Astrocyte (in vitro differentiated cells and primary cell): ENCODE measurements at regions not wholly inside any gene's neighbourhood (a gene's known extent, or its start where the extent isn't known, plus 50 kb on each side); places are given as distances from the start of the nearest gene placed in this dataset.

Experiments used
- DNase-seq: peaks from one replicate; pipeline ENCODE4 v3.0.0-alpha.2; 2010; ENCODE audit warnings: low read depth
- FAIRE-seq: peaks from 2 replicates; lab custom pipeline; 2011; peaks lifted over from hg19 to GRCh38; lab: Jason Lieb, UNC
- H2AFZ ChIP-seq: 2 replicates; pipeline ENCODE4 v1.6.0; 2012; ENCODE audit warnings: low read depth, low read length, inconsistent platforms
- H3K27ac ChIP-seq: 2 replicates; pipeline ENCODE4 v1.5.1; 2011; ENCODE audit warnings: low read depth, low read length, inconsistent platforms
- H3K27me3 ChIP-seq: 2 replicates; pipeline ENCODE4 v1.6.0; 2011; ENCODE audit warnings: low read length, inconsistent platforms; ENCODE audit not compliant: insufficient read depth
- H3K36me3 ChIP-seq: 2 replicates; pipeline ENCODE4 v1.5.1; 2011; ENCODE audit warnings: low read length, inconsistent platforms; ENCODE audit not compliant: insufficient read depth
- H3K4me1 ChIP-seq: 2 replicates; pipeline ENCODE4 v1.5.1; 2011; ENCODE audit warnings: low read length, inconsistent platforms; ENCODE audit not compliant: insufficient read depth
- H3K4me2 ChIP-seq: 2 replicates; pipeline ENCODE4 v1.6.0; 2012; ENCODE audit warnings: low read length, inconsistent platforms
- H3K4me3 ChIP-seq: 2 replicates; pipeline ENCODE4 v1.5.1; 2011; ENCODE audit warnings: low read depth, mild to moderate bottlenecking, low read length, inconsistent platforms; ENCODE audit not compliant: insufficient read depth
- H3K79me2 ChIP-seq: 2 replicates; pipeline ENCODE4 v1.6.0; 2012; ENCODE audit warnings: mild to moderate bottlenecking, low read length, inconsistent platforms; ENCODE audit not compliant: insufficient read depth
- H3K9ac ChIP-seq: 2 replicates; pipeline ENCODE4 v1.6.0; 2012; ENCODE audit warnings: mild to moderate bottlenecking, low read length, inconsistent platforms
- H3K9me3 ChIP-seq: 2 replicates; pipeline ENCODE4 v1.5.1; 2012; ENCODE audit warnings: low read depth, mild to moderate bottlenecking, low read length, inconsistent platforms; ENCODE audit not compliant: insufficient read depth
- H4K20me1 ChIP-seq: 2 replicates; pipeline ENCODE4 v1.6.0; 2012; ENCODE audit warnings: low read length, inconsistent platforms; ENCODE audit not compliant: insufficient read depth
- H3K27ac Mint-ChIP-seq: one replicate; pipeline ENCODE4 v1.8.0; 2021; ENCODE audit warnings: mild to moderate bottlenecking, mixed read lengths; ENCODE audit not compliant: unreplicated experiment
- H3K27me3 Mint-ChIP-seq: one replicate; pipeline ENCODE4 v1.8.0; 2021; ENCODE audit warnings: low read depth, mixed read lengths; ENCODE audit not compliant: unreplicated experiment
- H3K36me3 Mint-ChIP-seq: one replicate; pipeline ENCODE4 v1.8.0; 2021; ENCODE audit warnings: low read depth, mixed read lengths; ENCODE audit not compliant: unreplicated experiment
- H3K4me1 Mint-ChIP-seq: one replicate; pipeline ENCODE4 v1.8.0; 2021; ENCODE audit warnings: low read depth, mixed read lengths; ENCODE audit not compliant: unreplicated experiment
- H3K4me3 Mint-ChIP-seq: one replicate; pipeline ENCODE4 v1.8.0; 2021; ENCODE audit warnings: mild to moderate bottlenecking, moderate library complexity, mixed read lengths; ENCODE audit not compliant: unreplicated experiment
- H3K9me3 Mint-ChIP-seq: one replicate; pipeline ENCODE4 v1.8.0; 2021; ENCODE audit warnings: mild to moderate bottlenecking, mixed read lengths; ENCODE audit not compliant: unreplicated experiment
- CTCF ChIP-seq: IDR thresholded peaks from 2 replicates; pipeline ENCODE4 v1.5.1; 2011; ENCODE audit warnings: low read depth, mild to moderate bottlenecking, inconsistent platforms, low read length, moderate library complexity; ENCODE audit not compliant: insufficient read depth
- EZH2 ChIP-seq: IDR thresholded peaks from 2 replicates; pipeline ENCODE4 v1.6.1; 2012; ENCODE audit warnings: mild to moderate bottlenecking, low read length, inconsistent platforms; ENCODE audit not compliant: insufficient read depth

DNA sequence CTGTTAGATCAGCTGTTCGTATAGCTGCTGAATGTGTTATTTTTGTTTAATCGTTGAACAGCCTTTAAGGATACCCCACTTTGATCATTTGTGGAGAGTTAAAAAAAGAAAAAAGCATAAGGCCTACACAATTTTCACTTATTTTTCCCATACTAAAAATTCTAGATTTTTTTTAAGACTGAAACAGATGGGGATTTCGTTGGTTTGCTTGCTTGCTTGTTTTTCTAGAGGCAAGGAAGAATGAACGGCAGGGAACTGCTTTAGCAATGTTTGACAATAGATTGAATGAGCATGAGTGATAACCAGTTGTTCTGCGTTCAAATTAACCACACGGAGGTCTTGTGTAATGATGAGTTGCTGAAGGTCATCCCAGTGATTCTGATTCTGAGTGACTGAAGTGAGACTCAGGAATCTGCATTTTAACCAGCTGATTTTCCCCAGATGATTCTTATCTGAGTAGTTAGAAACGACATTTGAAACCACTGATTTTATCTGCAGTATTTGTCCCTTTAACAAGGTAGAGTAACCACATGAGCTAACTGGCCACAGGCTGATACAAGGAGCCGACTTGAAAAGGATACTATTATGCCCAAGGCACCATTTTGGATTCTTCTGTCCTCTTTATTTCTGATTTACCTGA is 85.9 kb downstream of the GPR37 start:
- Histone ChIP-seq H3K36me3 (no peaks in the 10 kb centered on the region), H3K79me2 (no peaks in the 10 kb centered on the region), H3K4me2 (no peak overlapping the region), H3K27me3 (no peaks in the 10 kb centered on the region), H2AFZ (no peak overlapping the region), H4K20me1 (no peaks in the 10 kb centered on the region), H3K4me3 (no peak overlapping the region), H3K9me3 (no peaks in the 10 kb centered on the region), H3K4me1 (no peaks in the 10 kb centered on the region), H3K9ac (no peak overlapping the region), H3K27ac (no peak overlapping the region)
- TF ChIP-seq EZH2 (no peak), CTCF (no peak)
- DNase-seq (no peak), FAIRE-seq (no peak)
- Mint-ChIP-seq H3K27me3 (no peaks in the 10 kb centered on the region), H3K9me3 (no peaks in the 10 kb centered on the region), H3K4me1 (no peaks in the 10 kb centered on the region), H3K36me3 (no peaks in the 10 kb centered on the region), H3K27ac (no peak overlapping the region), H3K4me3 (no peak overlapping the region)

GRCh38 chr7:124679146-124679545 is 86.4 kb downstream of the GPR37 start:
- Mint-ChIP-seq H3K36me3 (no peaks in the 10 kb centered on the region), H3K27ac (no peak overlapping the region), H3K4me1 (no peaks in the 10 kb centered on the region), H3K9me3 (no peaks in the 10 kb centered on the region), H3K4me3 (no peak overlapping the region), H3K27me3 (no peaks in the 10 kb centered on the region)
- Histone ChIP-seq H3K4me1 (no peaks in the 10 kb centered on the region), H3K27me3 (no peaks in the 10 kb centered on the region), H3K79me2 (no peaks in the 10 kb centered on the region), H3K36me3 (no peaks in the 10 kb centered on the region), H3K4me3 (no peak overlapping the region), H3K9me3 (no peaks in the 10 kb centered on the region), H3K4me2 (no peak overlapping the region), H3K27ac (no peak overlapping the region), H3K9ac (no peak overlapping the region), H4K20me1 (no peaks in the 10 kb centered on the region), H2AFZ (no peak overlapping the region)
- FAIRE-seq (no peak), DNase-seq (no peak)
- no peak for TF ChIP-seq CTCF
- no peak for TF ChIP-seq EZH2

DNA sequence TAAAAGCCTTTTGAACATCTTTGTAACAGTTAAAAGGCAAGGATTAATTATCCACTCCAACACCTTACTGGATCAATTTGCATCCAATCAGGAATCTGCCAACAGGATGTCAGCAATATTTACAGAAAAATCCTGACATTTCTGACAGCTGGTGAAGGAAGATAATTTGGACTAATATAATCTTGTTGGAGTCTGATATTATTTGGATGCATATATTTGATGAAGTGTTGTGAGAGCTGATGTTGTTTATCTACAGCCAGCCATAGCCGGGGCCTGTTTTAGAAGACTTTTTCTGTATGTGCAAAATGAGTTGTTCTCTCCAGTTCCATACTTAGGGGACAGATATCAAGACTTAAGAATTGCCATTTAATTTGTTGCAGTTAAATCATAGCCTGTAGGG is 91.1 kb downstream of the GPR37 start:
- H3K27me3 Mint-ChIP-seq = no peaks in the 10 kb centered on the region
- H3K27ac Mint-ChIP-seq = no peak overlapping the region
- DNase-seq (no peak), FAIRE-seq (no peak)
- Histone ChIP-seq H3K79me2 (no peaks in the 10 kb centered on the region), H2AFZ (no peak overlapping the region), H3K4me2 (no peak overlapping the region), H3K4me3 (no peak overlapping the region), H3K27ac (no peak overlapping the region), H3K4me1 (no peaks in the 10 kb centered on the region), H3K27me3 (no peaks in the 10 kb centered on the region), H4K20me1 (no peaks in the 10 kb centered on the region), H3K9me3 (no peaks in the 10 kb centered on the region), H3K36me3 (no peaks in the 10 kb centered on the region), H3K9ac (no peak overlapping the region)
- TF ChIP-seq CTCF (no peak), EZH2 (no peak)
- H3K9me3 Mint-ChIP-seq = no peaks in the 10 kb centered on the region
- peaks cover 10% of the 10 kb centered on the region for H3K4me1 Mint-ChIP-seq
- no peaks in the 10 kb centered on the region for H3K36me3 Mint-ChIP-seq
- H3K4me3 Mint-ChIP-seq = no peak overlapping the region
